Right lobe of liver (tissue), 6 donors: ENCODE measurements at regions not wholly inside any gene's neighbourhood (a gene's known extent, or its start where the extent isn't known, plus 50 kb on each side); places are given as distances from the start of the nearest gene placed in this dataset.

Experiments
- ATAC-seq, 4 donors: fragments of 200-7000 bp; cut with Tn5 transposase; one replicate each; pipeline ENCODE4 v1.9.1; 2020; ENCODE audit warnings: mild to moderate bottlenecking in 4 of 4, moderate library complexity in 4 of 4
- DNase-seq, 3 donors: peaks; one replicate each; pipeline ENCODE4 v3.0.0-alpha.2; 2020
- H3K27ac ChIP-seq, 3 donors: fragments of 200-600 bp; one replicate each; pipeline ENCODE4 v1.8.0; 2022
- H3K27me3 ChIP-seq, 2 donors: fragments of 200-600 bp; one replicate each; pipeline ENCODE4 v1.8.0; 2022
- H3K36me3 ChIP-seq, 4 donors: fragments of 200-600 bp; sonication (generic) in 1 of 4; one replicate each; pipeline versions ENCODE4 v1.5.1 to v1.8.0; 2017 to 2022; ENCODE audit warnings: control low read depth in 1 of 4
- H3K4me1 ChIP-seq, 4 donors: fragments of 200-600 bp; sonication (generic) in 1 of 4; one replicate each; pipeline versions ENCODE4 v1.5.1 to v1.8.0; 2017 to 2022; ENCODE audit warnings: control low read depth in 1 of 4
- H3K4me3 ChIP-seq, 3 donors: fragments of 200-600 bp; one replicate each; pipeline ENCODE4 v1.8.0; 2022
- H3K9me3 ChIP-seq, 4 donors: fragments of 200-600 bp; sonication (generic) in 1 of 4; one replicate each; pipeline versions ENCODE4 v1.5.1 to v1.8.0; 2017 to 2022; ENCODE audit warnings: control low read depth in 1 of 4
- CTCF ChIP-seq, 4 donors: fragments of 200-600 bp in 3 of 4; fragments of 450-650 bp in 1 of 4; IDR thresholded peaks; one replicate each; pipeline versions ENCODE4 v1.5.1 to v1.8.0; 2016 to 2022; ENCODE audit warnings: antibody characterized with exemption in 4 of 4, mild to moderate bottlenecking in 2 of 4
- POLR2A ChIP-seq: fragments of 450-650 bp; IDR thresholded peaks from one replicate; pipeline ENCODE4 v1.6.1; 2017; ENCODE audit warnings: antibody characterized with exemption, mild to moderate bottlenecking
- WGBS: methylation state at CpG from one replicate; pipeline ENCODE4 v1.1.6; 2018; ENCODE audit warnings: low coverage, low lambda C conversion rate; ENCODE audit not compliant: insufficient coverage; ENCODE audit errors: missing lambda C conversion rate; 5-methylcytosine and 5-hydroxymethylcytosine counted together
- intact Hi-C, 2 donors: fragments of 100-400 bp; cut with DNase I; formaldehyde crosslinking; loops; one replicate each; pipeline versions ENCODE4 v1.11.2 to v1.14.1; 2022
- donor health status: DM: no; HTN: yes; CAD: no.
- donor health status: DM: no; HTN: no; CAD: no.
- donor health status: DM: no; HTN: no; CAD: no.
- donor health status: DM: no; HTN: yes; CAD: no.
- donor health status: DM: no; HTN: yes; CAD: no.

- H3K9me3 ChIP-seq, result no peaks in the 10 kb centered on the region
- no peak overlapping the region for H3K4me3 ChIP-seq
- H3K27ac ChIP-seq, result no peak overlapping the region
- no peak for TF ChIP-seq CTCF (IDR thresholded peaks at IDR 0.05)
- TF ChIP-seq POLR2A, result no peak
- H3K4me1 ChIP-seq, result no peaks in the 10 kb centered on the region
- H3K27me3 ChIP-seq, result no peaks in the 10 kb centered on the region
- intact Hi-C loops, result no loop called here
- ATAC-seq (no peak), DNase-seq (no peak)
- H3K36me3 ChIP-seq, result no peaks in the 10 kb centered on the region
- 52% methylated on average over 2 of the region's 2 CpGs for WGBS
Observed at GRCh38 chr4:106463622-106464021, 95.0 kb upstream of the GIMD1 start.

DNA sequence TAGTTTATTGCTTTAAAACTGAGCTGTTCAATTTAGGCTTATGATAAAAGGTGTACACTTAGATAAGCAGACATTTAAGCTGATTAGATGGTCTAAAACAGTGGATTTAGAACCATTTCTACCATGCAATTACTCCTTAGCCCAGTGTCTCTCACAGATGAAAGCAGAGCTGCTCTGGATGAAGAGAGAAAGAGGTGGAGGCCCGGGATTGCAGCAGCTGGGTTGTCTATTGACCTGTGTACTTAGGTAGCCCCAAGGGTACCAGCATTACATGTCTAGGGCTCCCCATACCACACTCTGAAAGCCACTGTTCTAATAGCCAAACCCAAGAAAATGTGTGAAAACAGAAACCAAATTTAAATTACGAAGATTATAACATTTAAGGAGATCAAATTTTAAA is 86.0 kb upstream of the GIMD1 start:
- intact Hi-C loops, result no loop called here
- Histone ChIP-seq H3K36me3 (no peaks in the 10 kb centered on the region), H3K4me1 (no peaks in the 10 kb centered on the region), H3K9me3 (no peaks in the 10 kb centered on the region), H3K4me3 (no peak overlapping the region), H3K27ac (no peak overlapping the region), H3K27me3 (no peaks in the 10 kb centered on the region)
- WGBS, result 49% methylated on average over 2 of the region's 2 CpGs
- DNase-seq, result no peak
- ATAC-seq, result no peak
- no peak for TF ChIP-seq CTCF (IDR thresholded peaks at IDR 0.05)

DNA sequence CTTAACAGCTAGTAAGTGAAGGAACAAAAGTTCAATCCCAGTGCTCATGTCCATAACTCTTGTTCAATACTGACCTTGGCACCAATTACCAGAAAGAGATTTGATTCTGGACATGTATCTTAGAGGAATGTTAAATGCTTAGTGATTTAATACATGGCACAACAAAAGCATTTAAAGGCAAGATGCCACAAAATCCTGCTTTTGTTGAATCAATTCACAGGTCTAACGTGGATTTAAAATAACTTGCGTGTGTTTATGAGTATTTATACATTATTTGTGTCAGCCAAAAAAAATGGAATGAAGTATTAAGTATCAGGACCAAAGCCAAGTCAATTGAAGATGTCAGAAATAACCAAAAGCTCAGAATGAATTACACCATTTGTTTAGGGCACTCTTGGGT is 85.4 kb upstream of the GIMD1 start:
- TF ChIP-seq POLR2A (no peak), CTCF (IDR thresholded peaks at IDR 0.05) (no peak)
- H3K4me1 ChIP-seq, result no peaks in the 10 kb centered on the region
- no peaks in the 10 kb centered on the region for H3K27me3 ChIP-seq
- intact Hi-C loops, result no loop called here
- H3K27ac ChIP-seq, result no peak overlapping the region
- no peak overlapping the region for H3K4me3 ChIP-seq
- no peak for ATAC-seq
- DNase-seq, result no peak
- no peaks in the 10 kb centered on the region for H3K9me3 ChIP-seq
- 16% methylated on average over 2 of the region's 2 CpGs for WGBS
- H3K36me3 ChIP-seq, result no peaks in the 10 kb centered on the region

GRCh38 chr4:106451091-106451490 is 82.5 kb upstream of the GIMD1 start:
- no peak overlapping the region for H3K4me3 ChIP-seq
- H3K27ac ChIP-seq, result no peak overlapping the region
- DNase-seq, result no peak
- TF ChIP-seq CTCF (IDR thresholded peaks at IDR 0.05) (no peak), POLR2A (no peak)
- H3K36me3 ChIP-seq, result no peaks in the 10 kb centered on the region
- no peaks in the 10 kb centered on the region for H3K4me1 ChIP-seq
- no peaks in the 10 kb centered on the region for H3K9me3 ChIP-seq
- ATAC-seq, result no peak
- intact Hi-C loops, result no loop called here
- H3K27me3 ChIP-seq, result no peaks in the 10 kb centered on the region
- 53% methylated on average over 1 of the region's 1 CpG for WGBS

DNA sequence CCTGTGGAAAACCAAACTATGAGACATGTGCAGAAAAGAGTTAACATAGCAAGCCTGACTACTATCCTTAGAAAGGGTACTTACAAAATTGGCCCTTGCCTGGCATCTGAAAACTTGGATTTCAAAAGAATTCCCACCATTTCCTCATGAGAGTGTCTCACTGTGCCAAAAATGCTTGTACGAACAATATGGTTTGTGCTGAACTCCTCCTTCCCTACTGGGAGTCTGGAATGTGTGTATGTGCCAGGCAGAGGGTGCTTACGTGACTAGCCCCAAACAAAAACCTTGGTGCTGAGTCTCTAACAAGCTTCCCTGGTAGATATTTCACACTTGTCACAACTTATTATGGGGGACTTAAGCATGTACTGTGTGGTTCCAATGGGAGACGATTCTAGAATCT is 81.7 kb upstream of the GIMD1 start:
- WGBS, result 50% methylated on average over 3 of the region's 3 CpGs
- Histone ChIP-seq H3K9me3 (no peaks in the 10 kb centered on the region), H3K27me3 (no peaks in the 10 kb centered on the region), H3K4me1 (no peaks in the 10 kb centered on the region), H3K36me3 (no peaks in the 10 kb centered on the region), H3K27ac (no peak overlapping the region), H3K4me3 (no peak overlapping the region)
- intact Hi-C loops, result no loop called here
- no peak for TF ChIP-seq POLR2A
- no peak for TF ChIP-seq CTCF (IDR thresholded peaks at IDR 0.05)
- DNase-seq (no peak), ATAC-seq (no peak)
